HepG2 (cell line): ENCODE measurements at regions not wholly inside any gene's neighbourhood (a gene's known extent, or its start where the extent isn't known, plus 50 kb on each side); places are given as distances from the start of the nearest gene placed in this dataset.

Experiments used
- ATAC-seq: fragments of 200-7000 bp; cut with Tn5 transposase; 3 replicates; pipeline ENCODE4 v1.9.1; 2020; ENCODE audit warnings: mild to moderate bottlenecking, moderate library complexity
- BruUV-seq: library from RNA; stranded (reverse); fragments of 400-500 nt; replicated peaks from 2 replicates; lab custom pipeline; 2021; lab: Mats Ljungman, UMichigan
- CTCF ChIA-PET: fragments of 300-600 bp; formaldehyde crosslinking; extraction: SDS; loops from one replicate; lab custom pipeline; 2021; ENCODE audit warnings: low total read pairs, inconsistent platforms, low intra/inter-chr PET ratio; lab: Yijun Ruan, JAX
- POLR2A ChIA-PET: fragments of 350-600 bp; sonication (Branson Sonifier 250); formaldehyde crosslinking; loops from one replicate; lab custom pipeline; 2020; ENCODE audit warnings: antibody characterized with exemption, inconsistent platforms; lab: Yijun Ruan, JAX
- DNase-seq: peaks from one replicate; pipeline ENCODE4 v3.0.0-alpha.2; 2015; ENCODE audit warnings: low spot score
- FAIRE-seq: peaks from 3 replicates; lab custom pipeline; 2011; peaks lifted over from hg19 to GRCh38; lab: Jason Lieb, UNC
- H2AFZ ChIP-seq: one replicate; pipeline ENCODE4 v1.6.1; 2011; ENCODE audit warnings: low read length, inconsistent platforms
- H3K27ac ChIP-seq: fragments of 300-600 bp; 3 replicates; pipeline ENCODE4 v1.8.0; 2011; ENCODE audit warnings: mixed run types, mild to moderate bottlenecking, mixed read lengths, low read length, inconsistent platforms; ENCODE audit not compliant: insufficient read depth; ENCODE audit errors: extremely low read length
- H3K27me3 ChIP-seq, 2 experiments: fragments of 200-600 bp in 1 of 2; 2 replicates in 1 of 2; 3 replicates in 1 of 2; pipeline versions ENCODE4 v1.6.0 to v1.8.0; 2011; ENCODE audit warnings: low read length in 2 of 2, mild to moderate bottlenecking in 2 of 2, moderate library complexity in 2 of 2, inconsistent platforms in 1 of 2; ENCODE audit not compliant: insufficient read depth in 2 of 2, control insufficient read depth in 1 of 2
- H3K36me3 ChIP-seq, 2 experiments: fragments of 200-600 bp in 1 of 2; replicated peaks in 1 of 2; 2 replicates in 1 of 2; 3 replicates in 1 of 2; pipeline versions ENCODE4 v1.5.1 to v1.8.0; 2011; ENCODE audit warnings: low read length in 2 of 2, inconsistent platforms in 1 of 2; ENCODE audit not compliant: insufficient read depth in 2 of 2, control insufficient read depth in 1 of 2
- H3K4me1 ChIP-seq: 2 replicates; pipeline ENCODE4 v1.5.1; 2012; ENCODE audit warnings: low read length, inconsistent platforms; ENCODE audit not compliant: insufficient read depth
- H3K4me2 ChIP-seq: 2 replicates; pipeline ENCODE4 v1.6.0; 2011; ENCODE audit warnings: low read depth, low read length, inconsistent platforms
- H3K4me3 ChIP-seq, 3 experiments: fragments of 200-600 bp in 1 of 3; sonication (generic), shearing (Covaris generic) in 1 of 3; replicated peaks in 1 of 3; 2 replicates each; pipeline ENCODE4 v1.5.1; 2011 to 2016; ENCODE audit warnings: low read length in 3 of 3, inconsistent platforms in 2 of 3, low read depth in 2 of 3, mild to moderate bottlenecking in 2 of 3, control low read depth in 1 of 3, mixed read lengths in 1 of 3; ENCODE audit not compliant: insufficient read depth in 1 of 3
- H3K79me2 ChIP-seq: one replicate; pipeline ENCODE4 v1.6.1; 2011; ENCODE audit warnings: low read length, inconsistent platforms; ENCODE audit not compliant: insufficient read depth
- H3K9ac ChIP-seq: 2 replicates; pipeline ENCODE4 v1.6.0; 2011; ENCODE audit warnings: mild to moderate bottlenecking, low read depth, low read length, inconsistent platforms; ENCODE audit not compliant: insufficient read depth
- H3K9me3 ChIP-seq: 2 replicates; pipeline ENCODE4 v1.5.1; 2012; ENCODE audit warnings: mild to moderate bottlenecking, low read length
- H4K20me1 ChIP-seq: 2 replicates; pipeline ENCODE4 v1.6.0; 2011; ENCODE audit warnings: inconsistent platforms, mild to moderate bottlenecking, low read length, moderate library complexity; ENCODE audit not compliant: insufficient read depth
- POLR2AphosphoS5 ChIP-seq: IDR thresholded peaks from 2 replicates; pipeline ENCODE4 v1.6.1; 2012; ENCODE audit warnings: low read depth, low read length
- SRSF4 ChIP-seq: fragments of 200-400 bp; formaldehyde crosslinking; IDR thresholded peaks from one replicate; pipeline ENCODE4 v1.6.1; 2018; ENCODE audit warnings: mild to moderate bottlenecking, low read depth, low read length, moderate library complexity; ENCODE audit not compliant: poor library complexity, severe bottlenecking
- SRY ChIP-seq: sonication (generic); formaldehyde crosslinking; IDR thresholded peaks from 2 replicates; pipeline ENCODE4 v1.8.0; 2022; ENCODE audit warnings: mild to moderate bottlenecking, missing genetic modification reagents
- ZNF513 ChIP-seq: sonication (generic); formaldehyde crosslinking; conservative IDR thresholded peaks from 2 replicates; pipeline ENCODE4 v1.5.0; 2020; ENCODE audit warnings: missing genetic modification reagents
- WGBS: methylation state at CpG from one replicate; pipeline ENCODE4 v1.1.6; 2017; ENCODE audit warnings: low lambda C conversion rate; 5-methylcytosine and 5-hydroxymethylcytosine counted together
- in situ Hi-C: cut with HindIII; loops from 2 replicates; pipeline ENCODE4 v1.10.0; 2017; ENCODE audit warnings: low pct_unique_long_range_greater_than_20kb; ENCODE audit not compliant: extremely low pct_ligation_motif_present
- intact Hi-C: fragments of 100-400 bp; cut with micrococcal nuclease; formaldehyde crosslinking; loops from one replicate; pipeline ENCODE4 v1.10.0; 2022; ENCODE audit not compliant: unreplicated experiment
- TF ChIP-seq, protein P1 (sequence below): IDR thresholded peaks from 2 replicates; pipeline ENCODE4 v1.6.1; 2012; ENCODE audit warnings: inconsistent platforms
- TF ChIP-seq, protein P2 (sequence below): sonication (generic); formaldehyde crosslinking; IDR thresholded peaks from 2 replicates; pipeline ENCODE4 v1.5.0; 2020; ENCODE audit warnings: mild to moderate bottlenecking, missing genetic modification reagents

DNA sequence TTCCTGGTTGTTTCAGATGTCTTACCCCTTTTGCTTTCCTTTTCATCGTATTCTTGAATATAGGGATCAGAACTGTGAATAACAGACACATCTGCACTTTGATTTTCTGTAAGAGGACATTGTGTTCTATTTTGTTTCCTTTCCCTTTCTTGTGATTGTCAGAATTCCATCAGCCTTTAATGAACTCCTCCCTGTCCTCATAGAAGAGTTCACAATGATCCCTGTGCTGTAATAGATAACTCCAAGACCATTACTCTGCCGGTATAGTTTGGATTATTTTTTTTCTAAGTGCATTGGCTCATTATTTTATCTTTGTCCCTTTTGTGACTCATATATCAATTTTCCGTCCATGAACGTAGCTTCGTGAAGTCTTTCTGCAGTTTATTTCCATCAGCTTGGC, 59.7 kb upstream of the PRDM8 start:
- no peak overlapping the region for H2AFZ ChIP-seq
- 26% methylated on average over 5 of the region's 5 CpGs for WGBS

GRCh38 chr4:80136270-80136669, 61.0 kb upstream of the PRDM8 start:
- H3K9me3 ChIP-seq: no peaks in the 10 kb centered on the region
- intact Hi-C loops: no loop called here
- no peaks in the 10 kb centered on the region for H3K4me1 ChIP-seq
- H3K4me2 ChIP-seq: no peak overlapping the region
- no peaks in the 10 kb centered on the region for H4K20me1 ChIP-seq
- 27% methylated on average over 1 of the region's 1 CpG for WGBS
- no peak for TF ChIP-seq ZNF513 (CRISPR knock-in tag)
- TF ChIP-seq, all 625 proteins: peak for 0
- ATAC-seq (no peak), DNase-seq (no peak), FAIRE-seq (no peak)
- Histone ChIP-seq H3K27ac (no peak overlapping the region), H3K79me2 (no peaks in the 10 kb centered on the region), H3K27me3 (no peaks in the 10 kb centered on the region), H2AFZ (no peak overlapping the region), H3K9ac (no peak overlapping the region), H3K36me3 (no peaks in the 10 kb centered on the region), H3K4me3 (no peak overlapping the region)
- ChIA-PET POLR2A (no interaction called here), CTCF (no interaction called here)
- no TSS peak for BruUV-seq
- in situ Hi-C loops: no loop called here

More for the DNA sequence above, 59.7 kb upstream of the PRDM8 start:
- no peaks in the 10 kb centered on the region for H3K9me3 ChIP-seq
- H3K27ac ChIP-seq: no peak overlapping the region
- H3K27me3 ChIP-seq: no peaks in the 10 kb centered on the region
- no peak overlapping the region for H3K4me3 ChIP-seq
- ATAC-seq (no peak), FAIRE-seq (no peak), DNase-seq (no peak)
- no TSS peak for BruUV-seq
- no peaks in the 10 kb centered on the region for H3K79me2 ChIP-seq
- TF ChIP-seq POLR2AphosphoS5 (no peak), SRY (CRISPR knock-in tag) (no peak), SRSF4 (no peak)
- TF ChIP-seq, protein P1, sequence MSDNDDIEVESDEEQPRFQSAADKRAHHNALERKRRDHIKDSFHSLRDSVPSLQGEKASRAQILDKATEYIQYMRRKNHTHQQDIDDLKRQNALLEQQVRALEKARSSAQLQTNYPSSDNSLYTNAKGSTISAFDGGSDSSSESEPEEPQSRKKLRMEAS: no peak
- TF ChIP-seq, protein P2, sequence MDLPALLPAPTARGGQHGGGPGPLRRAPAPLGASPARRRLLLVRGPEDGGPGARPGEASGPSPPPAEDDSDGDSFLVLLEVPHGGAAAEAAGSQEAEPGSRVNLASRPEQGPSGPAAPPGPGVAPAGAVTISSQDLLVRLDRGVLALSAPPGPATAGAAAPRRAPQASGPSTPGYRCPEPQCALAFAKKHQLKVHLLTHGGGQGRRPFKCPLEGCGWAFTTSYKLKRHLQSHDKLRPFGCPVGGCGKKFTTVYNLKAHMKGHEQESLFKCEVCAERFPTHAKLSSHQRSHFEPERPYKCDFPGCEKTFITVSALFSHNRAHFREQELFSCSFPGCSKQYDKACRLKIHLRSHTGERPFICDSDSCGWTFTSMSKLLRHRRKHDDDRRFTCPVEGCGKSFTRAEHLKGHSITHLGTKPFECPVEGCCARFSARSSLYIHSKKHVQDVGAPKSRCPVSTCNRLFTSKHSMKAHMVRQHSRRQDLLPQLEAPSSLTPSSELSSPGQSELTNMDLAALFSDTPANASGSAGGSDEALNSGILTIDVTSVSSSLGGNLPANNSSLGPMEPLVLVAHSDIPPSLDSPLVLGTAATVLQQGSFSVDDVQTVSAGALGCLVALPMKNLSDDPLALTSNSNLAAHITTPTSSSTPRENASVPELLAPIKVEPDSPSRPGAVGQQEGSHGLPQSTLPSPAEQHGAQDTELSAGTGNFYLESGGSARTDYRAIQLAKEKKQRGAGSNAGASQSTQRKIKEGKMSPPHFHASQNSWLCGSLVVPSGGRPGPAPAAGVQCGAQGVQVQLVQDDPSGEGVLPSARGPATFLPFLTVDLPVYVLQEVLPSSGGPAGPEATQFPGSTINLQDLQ (CRISPR knock-in tag): no peak
- H3K4me1 ChIP-seq: no peaks in the 10 kb centered on the region
- no peaks in the 10 kb centered on the region for H3K36me3 ChIP-seq
- no peak overlapping the region for H3K9ac ChIP-seq
- H4K20me1 ChIP-seq: no peaks in the 10 kb centered on the region
- CTCF ChIA-PET: no interaction called here
- H3K4me2 ChIP-seq: no peak overlapping the region
- POLR2A ChIA-PET: no interaction called here
- in situ Hi-C loops: no loop called here
- intact Hi-C loops: loop anchor here (1.0 kb wide), 1 partner anchor 11 kb away; no protein-coding TSS in a partner anchor
